Suprapubic skin (tissue), 4 donors: ENCODE measurements at regions not wholly inside any gene's neighbourhood (a gene's known extent, or its start where the extent isn't known, plus 50 kb on each side); places are given as distances from the start of the nearest gene placed in this dataset.
"Not testable (repeated sequence)": the region's sequence is repeated elsewhere in the genome, so short reads cannot be mapped to it uniquely, and the experiment has no call there.

Experiments
- DNase-seq, 2 donors: peaks; one replicate each; pipeline ENCODE4 v3.0.0-alpha.2; 2019; ENCODE audit warnings: low spot score in 2 of 2
- H3K27ac ChIP-seq: fragments of 200-600 bp; sonication (generic); one replicate; pipeline ENCODE4 v1.5.1; 2019
- H3K27me3 ChIP-seq: fragments of 200-600 bp; sonication (generic); one replicate; pipeline ENCODE4 v1.5.1; 2019
- H3K36me3 ChIP-seq: fragments of 200-600 bp; sonication (generic); one replicate; pipeline ENCODE4 v1.5.1; 2019
- H3K4me1 ChIP-seq: fragments of 200-600 bp; sonication (generic); one replicate; pipeline ENCODE4 v1.5.1; 2019
- H3K4me3 ChIP-seq: fragments of 200-600 bp; sonication (generic); one replicate; pipeline ENCODE4 v1.5.1; 2019; ENCODE audit warnings: mild to moderate bottlenecking
- H3K9me3 ChIP-seq: fragments of 200-600 bp; sonication (generic); one replicate; pipeline ENCODE4 v1.5.1; 2019
- CTCF ChIP-seq, 2 donors: fragments of 200-600 bp in 1 of 2; fragments of 450-650 bp in 1 of 2; sonication (generic) in 1 of 2; IDR thresholded peaks; one replicate each; pipeline ENCODE4 v1.5.1; 2016 to 2019; ENCODE audit warnings: antibody characterized with exemption in 2 of 2, mild to moderate bottlenecking in 1 of 2, moderate library complexity in 1 of 2
- EP300 ChIP-seq: sonication (generic); formaldehyde crosslinking; IDR thresholded peaks from one replicate; pipeline ENCODE4 v1.6.1; 2017; ENCODE audit warnings: antibody characterized with exemption
- POLR2A ChIP-seq, 2 donors: fragments of 450-650 bp; IDR thresholded peaks; one replicate each; pipeline ENCODE4 v1.6.1; 2017; ENCODE audit warnings: antibody characterized with exemption in 2 of 2, mild to moderate bottlenecking in 2 of 2, moderate library complexity in 2 of 2
- POLR2AphosphoS5 ChIP-seq, 3 donors: sonication (generic); formaldehyde crosslinking; IDR thresholded peaks; one replicate each; pipeline ENCODE4 v1.6.1; 2017; ENCODE audit warnings: antibody characterized with exemption in 3 of 3
- WGBS: methylation state at CpG from one replicate; pipeline ENCODE4 v1.1.5; 2018; 5-methylcytosine and 5-hydroxymethylcytosine counted together

GRCh38 chr16:88330971-88331890, 51.5 kb upstream of the ZNF469 start:
- no peak overlapping the region for H3K4me3 ChIP-seq
- TF ChIP-seq CTCF (IDR thresholded peaks at IDR 0.05) (no peak), EP300 (no peak), POLR2A (IDR thresholded peaks at IDR 0.05) (no peak), POLR2AphosphoS5 (IDR thresholded peaks at IDR 0.05) (no peak)
- H3K9me3 ChIP-seq: no peaks in the 10 kb centered on the region
- WGBS: 94% methylated on average over 15 of the region's 15 CpGs
- H3K36me3 ChIP-seq: no peaks in the 10 kb centered on the region
- peak overlapping the region; percentile 54 for H3K27ac ChIP-seq
- no peaks in the 10 kb centered on the region for H3K27me3 ChIP-seq
- DNase-seq: no peak
- H3K4me1 ChIP-seq: peaks cover 17% of the 10 kb centered on the region

- 41% methylated on average over 19 of the region's 23 CpGs for WGBS
These were observed 50.5 kb upstream of the ZNF469 start for GRCh38 chr16:88331989-88332920.

GRCh38 chr16:88332921-88333825, 49.6 kb upstream of the ZNF469 start:
- H3K27me3 ChIP-seq, H3K9me3 ChIP-seq, H3K36me3 ChIP-seq, DNase-seq: not testable (repeated sequence)
- 42% methylated on average over 10 of the region's 33 CpGs for WGBS
- H3K4me1 ChIP-seq: peaks cover 17% of the 10 kb centered on the region
- peak overlapping the region; percentile 22 for H3K27ac ChIP-seq
- H3K4me3 ChIP-seq: peak overlapping the region; percentile 5

More at GRCh38 chr16:88331989-88332920, 50.5 kb upstream of the ZNF469 start:
- Histone ChIP-seq H3K4me3 (peak overlapping the region; percentile 5), H3K9me3 (no peaks in the 10 kb centered on the region), H3K27me3 (no peaks in the 10 kb centered on the region), H3K27ac (peak overlapping the region; percentile 54), H3K36me3 (no peaks in the 10 kb centered on the region), H3K4me1 (peaks cover 17% of the 10 kb centered on the region)
- TF ChIP-seq CTCF (IDR thresholded peaks at IDR 0.05) (no peak), EP300 (no peak), POLR2AphosphoS5 (IDR thresholded peaks at IDR 0.05) (peak in 2 of 3 donors; percentile 35 to 49), POLR2A (IDR thresholded peaks at IDR 0.05) (no peak)
- peak in 1 of 2 donors; percentile 91 for DNase-seq
